Stimulated activated CD4-positive, alpha-beta T cell treated with anti-CD3 and anti-CD28 coated beads, TNF-alpha, amount 100 ng/mL, for 4 hours (primary cell): ENCODE measurements at regions not wholly inside any gene's neighbourhood (a gene's known extent, or its start where the extent isn't known, plus 50 kb on each side); places are given as distances from the start of the nearest gene placed in this dataset.

Experiments used
- DNase-seq, 3 experiments: peaks; one replicate each; pipeline ENCODE4 v3.0.0-alpha.2; 2020; ENCODE audit warnings: low read depth in 3 of 3

GRCh38 chr12:66910366-66910974 is 231.6 kb upstream of the GRIP1 start:
- DNase-seq, result no peak

- DNase-seq, result no peak
Measured at GRCh38 chr12:66915306-66915904, 236.5 kb upstream of the GRIP1 start.

GRCh38 chr12:66916189-66916588 is 237.3 kb upstream of the GRIP1 start:
- no peak for DNase-seq

GRCh38 chr12:66919466-66919865 is 240.6 kb upstream of the GRIP1 start:
- DNase-seq, result no peak

- no peak for DNase-seq
Measured at GRCh38 chr12:66920205-66920604, 241.3 kb upstream of the GRIP1 start.

GRCh38 chr12:66921151-66921550 is 242.3 kb upstream of the GRIP1 start:
- DNase-seq, result no peak

- no peak for DNase-seq
Measured at GRCh38 chr12:66925083-66925482, 246.2 kb upstream of the GRIP1 start.

- peak in 1 of 3 experiments; percentile 2 for DNase-seq
Measured at GRCh38 chr12:66929121-66929520, 250.2 kb upstream of the GRIP1 start.

GRCh38 chr12:66931091-66931490 is 252.2 kb upstream of the GRIP1 start:
- DNase-seq, result no peak

- DNase-seq, result no peak
Measured at GRCh38 chr12:66932126-66932525, 253.2 kb upstream of the GRIP1 start.

GRCh38 chr12:66934302-66935062 is 255.6 kb upstream of the GRIP1 start:
- no peak for DNase-seq

- DNase-seq, result no peak
Measured at GRCh38 chr12:66941150-66941549, 262.3 kb upstream of the GRIP1 start.

- DNase-seq, result no peak
Measured at GRCh38 chr12:66942741-66943465, 264.0 kb upstream of the GRIP1 start.

GRCh38 chr12:66944365-66944764 is 265.5 kb upstream of the GRIP1 start:
- no peak for DNase-seq

GRCh38 chr12:66945189-66945817 is 266.4 kb upstream of the GRIP1 start:
- DNase-seq, result no peak

GRCh38 chr12:66947119-66947518 is 268.2 kb upstream of the GRIP1 start:
- no peak for DNase-seq

GRCh38 chr12:66952668-66953067 is 273.8 kb upstream of the GRIP1 start:
- DNase-seq, result no peak

- DNase-seq, result no peak
Measured at GRCh38 chr12:66956300-66956699, 277.4 kb upstream of the GRIP1 start.

GRCh38 chr12:66959276-66959675 is 280.4 kb upstream of the GRIP1 start:
- DNase-seq, result no peak

GRCh38 chr12:66960006-66960405 is 281.1 kb upstream of the GRIP1 start:
- no peak for DNase-seq

- no peak for DNase-seq
Measured at GRCh38 chr12:66960704-66961690, 282.1 kb upstream of the GRIP1 start.
